ENCODE measurements at regions not wholly inside any gene's neighbourhood (a gene's known extent, or its start where the extent isn't known, plus 50 kb on each side); places are given as distances from the start of the nearest gene placed in this dataset.

DNA sequence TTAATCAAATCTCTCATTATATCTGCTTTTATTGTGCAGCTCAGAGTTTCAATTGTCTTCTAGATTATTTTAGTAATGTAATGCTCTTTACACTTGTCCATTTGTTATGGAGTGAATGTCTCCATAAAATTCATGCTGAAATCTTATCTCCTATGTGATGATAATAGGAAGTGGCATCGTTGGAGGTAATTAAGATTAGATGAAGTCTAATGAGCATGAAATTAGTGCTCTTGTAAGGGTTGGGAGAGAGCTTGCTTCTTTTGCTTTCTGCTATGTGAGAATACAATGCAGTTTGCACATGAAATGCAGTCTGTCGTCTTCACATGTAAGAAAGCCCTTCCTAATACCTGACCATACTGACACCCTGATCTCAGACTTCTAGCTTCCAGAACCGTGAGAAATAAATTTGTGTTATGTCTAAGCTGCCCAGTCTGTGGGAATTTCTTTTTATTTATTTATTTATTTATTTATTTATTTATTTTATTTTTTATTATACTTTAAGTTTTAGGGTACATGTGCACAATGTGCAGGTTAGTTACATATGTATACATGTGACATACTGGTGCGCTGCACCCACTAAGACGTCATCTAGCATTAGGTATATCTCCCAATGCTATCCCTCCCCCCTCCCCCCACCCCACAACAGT lies 1399.2 kb upstream of the CDH6 start:
- no peak for TF ChIP-seq CTCF (IDR thresholded peaks at IDR 0.05)
- TF ChIP-seq POLR2AphosphoS5 (IDR thresholded peaks at IDR 0.05) = no peak
- TF ChIP-seq POLR2A (IDR thresholded peaks at IDR 0.05) = no peak
- TF ChIP-seq EP300 (IDR thresholded peaks at IDR 0.05; ENCODE audit: low read depth) = no peak
